ENCODE measurements at regions not wholly inside any gene's neighbourhood (a gene's known extent, or its start where the extent isn't known, plus 50 kb on each side); places are given as distances from the start of the nearest gene placed in this dataset.

GRCh38 chr13:80679423-80679822 lies 338.5 kb upstream of the SPRY2 start:
- no peak for TF ChIP-seq REST (IDR thresholded peaks at IDR 0.05; ENCODE audit: insufficient replicate concordance, low read depth)
- TF ChIP-seq CTCF (IDR thresholded peaks at IDR 0.05; ENCODE audit: insufficient read depth, low read length), result no peak
- TF ChIP-seq SPI1 (IDR thresholded peaks at IDR 0.05; ENCODE audit: borderline replicate concordance, low read depth), result no peak
- TF ChIP-seq POLR2AphosphoS5 (IDR thresholded peaks at IDR 0.05; ENCODE audit: low read depth), result no peak

All from HL-60 (cell line).